PC-9 (cell line): ENCODE measurements at regions not wholly inside any gene's neighbourhood (a gene's known extent, or its start where the extent isn't known, plus 50 kb on each side); places are given as distances from the start of the nearest gene placed in this dataset.

Experiments used
- EZH2 ChIP-seq: fragments of 200-600 bp; sonication (generic); IDR thresholded peaks from 2 replicates; pipeline ENCODE4 v1.8.0; 2017; ENCODE audit warnings: antibody characterized with exemption, low read depth
- TF ChIP-seq, protein P1 (sequence below): fragments of 200-600 bp; sonication (generic); conservative IDR thresholded peaks from 2 replicates; pipeline ENCODE4 v1.6.1; 2017; ENCODE audit warnings: mixed run types, antibody characterized with exemption, mild to moderate bottlenecking, moderate library complexity

DNA sequence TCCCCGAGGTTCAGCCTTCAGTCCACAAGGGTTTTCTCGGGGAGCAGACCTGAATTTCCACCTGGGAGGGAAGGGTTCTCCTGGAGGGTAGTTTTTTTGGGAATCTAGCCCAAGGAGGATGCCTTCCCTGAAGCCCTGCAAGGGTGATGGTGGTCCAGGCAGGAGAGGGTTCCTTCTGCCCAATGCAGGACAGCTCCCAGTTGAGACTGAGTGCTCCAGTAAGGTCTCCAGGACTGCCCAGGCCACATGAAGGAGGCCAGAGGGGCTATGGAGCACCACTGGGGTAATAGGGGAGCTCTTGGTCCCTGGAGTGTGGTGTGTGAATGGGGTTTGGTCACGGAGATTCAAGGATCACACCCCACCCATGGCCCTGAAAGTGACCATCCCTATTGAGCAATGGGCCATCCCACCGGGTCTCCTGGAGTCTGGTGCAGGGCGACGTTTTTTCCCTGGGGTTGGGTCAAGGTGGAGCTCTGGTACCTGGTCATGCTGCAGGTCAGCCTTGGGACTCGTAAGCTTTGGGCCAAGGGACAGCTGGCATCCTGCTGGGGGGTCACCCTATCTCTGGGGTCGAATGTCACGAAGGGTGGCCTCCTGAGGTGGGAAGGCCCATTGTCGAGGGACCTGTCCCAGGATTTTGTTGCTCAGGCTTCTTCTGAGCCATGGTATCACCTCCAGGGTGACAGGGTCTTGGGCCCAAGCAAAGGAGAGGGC is 196.5 kb downstream of the UBE3A start:
- TF ChIP-seq, protein P1, sequence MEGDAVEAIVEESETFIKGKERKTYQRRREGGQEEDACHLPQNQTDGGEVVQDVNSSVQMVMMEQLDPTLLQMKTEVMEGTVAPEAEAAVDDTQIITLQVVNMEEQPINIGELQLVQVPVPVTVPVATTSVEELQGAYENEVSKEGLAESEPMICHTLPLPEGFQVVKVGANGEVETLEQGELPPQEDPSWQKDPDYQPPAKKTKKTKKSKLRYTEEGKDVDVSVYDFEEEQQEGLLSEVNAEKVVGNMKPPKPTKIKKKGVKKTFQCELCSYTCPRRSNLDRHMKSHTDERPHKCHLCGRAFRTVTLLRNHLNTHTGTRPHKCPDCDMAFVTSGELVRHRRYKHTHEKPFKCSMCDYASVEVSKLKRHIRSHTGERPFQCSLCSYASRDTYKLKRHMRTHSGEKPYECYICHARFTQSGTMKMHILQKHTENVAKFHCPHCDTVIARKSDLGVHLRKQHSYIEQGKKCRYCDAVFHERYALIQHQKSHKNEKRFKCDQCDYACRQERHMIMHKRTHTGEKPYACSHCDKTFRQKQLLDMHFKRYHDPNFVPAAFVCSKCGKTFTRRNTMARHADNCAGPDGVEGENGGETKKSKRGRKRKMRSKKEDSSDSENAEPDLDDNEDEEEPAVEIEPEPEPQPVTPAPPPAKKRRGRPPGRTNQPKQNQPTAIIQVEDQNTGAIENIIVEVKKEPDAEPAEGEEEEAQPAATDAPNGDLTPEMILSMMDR, result no peak
- no peak for TF ChIP-seq EZH2
